IMR-90 (cell line): ENCODE measurements at regions not wholly inside any gene's neighbourhood (a gene's known extent, or its start where the extent isn't known, plus 50 kb on each side); places are given as distances from the start of the nearest gene placed in this dataset.

ENCODE experiments used
- ATAC-seq: fragments of 200-7000 bp; cut with Tn5 transposase; 2 replicates; pipeline ENCODE4 v1.9.1; 2020; ENCODE audit warnings: low read depth, mild to moderate bottlenecking, moderate library complexity
- BruUV-seq: library from RNA; stranded (reverse); fragments of 400-500 nt; replicated peaks from 2 replicates; lab custom pipeline; 2021; lab: Mats Ljungman, UMichigan
- CTCF ChIA-PET: fragments of 300-600 bp; formaldehyde crosslinking; extraction: SDS; loops from one replicate; lab custom pipeline; 2021; ENCODE audit warnings: antibody characterized with exemption; lab: Yijun Ruan, JAX
- POLR2A ChIA-PET: fragments of 300-600 bp; sonication (Branson Sonifier 250); formaldehyde crosslinking; loops from one replicate; lab custom pipeline; 2022; ENCODE audit warnings: antibody characterized with exemption; ENCODE audit not compliant: unreplicated experiment; lab: Charles Lee
- DNase-seq: peaks from one replicate; pipeline ENCODE4 v3.0.0; 2013
- H2AFZ ChIP-seq: replicated peaks from 2 replicates; pipeline ENCODE3; 2013; ENCODE audit warnings: low read length, mild to moderate bottlenecking; ENCODE audit not compliant: poor library complexity
- H2AK5ac ChIP-seq: 2 replicates; pipeline ENCODE4 v1.6.1; 2013; ENCODE audit warnings: low read depth, low read length, inconsistent platforms
- H2AK9ac ChIP-seq: replicated peaks from 2 replicates; pipeline ENCODE3; 2013; ENCODE audit warnings: mild to moderate bottlenecking, low read depth, low read length, moderate library complexity; ENCODE audit not compliant: poor library complexity
- H2BK120ac ChIP-seq: 2 replicates; pipeline ENCODE4 v1.6.1; 2013; ENCODE audit warnings: low read depth, low read length, inconsistent platforms
- H2BK15ac ChIP-seq: 3 replicates; pipeline ENCODE4 v1.6.1; 2013; ENCODE audit warnings: low read depth, low read length, inconsistent platforms
- H2BK20ac ChIP-seq: 2 replicates; pipeline ENCODE4 v1.6.1; 2013; ENCODE audit warnings: low read depth, mild to moderate bottlenecking, inconsistent platforms, low read length, moderate library complexity
- H2BK5ac ChIP-seq: 2 replicates; pipeline ENCODE4 v1.6.1; 2013; ENCODE audit warnings: mild to moderate bottlenecking, low read depth, low read length, inconsistent platforms; ENCODE audit not compliant: poor library complexity, severe bottlenecking
- H3K14ac ChIP-seq: replicated peaks from 2 replicates; pipeline ENCODE4 v1.6.1; 2013; ENCODE audit warnings: low read depth, low read length, inconsistent platforms
- H3K18ac ChIP-seq: 2 replicates; pipeline ENCODE4 v1.6.1; 2013; ENCODE audit warnings: low read depth, low read length, control low read depth
- H3K23ac ChIP-seq: 2 replicates; pipeline ENCODE4 v1.6.1; 2013; ENCODE audit warnings: low read depth, low read length, inconsistent platforms
- H3K27ac ChIP-seq: 2 replicates; pipeline ENCODE4 v1.5.1; 2013; ENCODE audit warnings: mild to moderate bottlenecking, control low read depth, low read length; ENCODE audit not compliant: insufficient read depth
- H3K27me3 ChIP-seq: 2 replicates; pipeline ENCODE4 v1.6.1; 2013; ENCODE audit warnings: low read length; ENCODE audit not compliant: control insufficient read depth, insufficient read depth
- H3K36me3 ChIP-seq: 2 replicates; pipeline ENCODE4 v1.6.1; 2013; ENCODE audit warnings: low read length, mixed read lengths; ENCODE audit not compliant: control insufficient read depth, insufficient read depth
- H3K4ac ChIP-seq: 2 replicates; pipeline ENCODE4 v1.6.1; 2013; ENCODE audit warnings: low read depth, low read length, inconsistent platforms
- H3K4me1 ChIP-seq: 2 replicates; pipeline ENCODE4 v1.6.1; 2013; ENCODE audit warnings: low read length, mixed read lengths; ENCODE audit not compliant: control insufficient read depth, insufficient read depth
- H3K4me2 ChIP-seq: 2 replicates; pipeline ENCODE4 v1.6.1; 2013; ENCODE audit warnings: low read depth, mild to moderate bottlenecking, control low read depth, low read length, moderate library complexity
- H3K4me3 ChIP-seq: 2 replicates; pipeline ENCODE4 v1.5.1; 2013; ENCODE audit warnings: low read depth, mild to moderate bottlenecking, control low read depth, low read length, moderate library complexity; ENCODE audit not compliant: insufficient read depth
- H3K56ac ChIP-seq: 2 replicates; pipeline ENCODE4 v1.6.1; 2013; ENCODE audit warnings: low read length, inconsistent platforms; ENCODE audit not compliant: insufficient read depth; ENCODE audit errors: extremely low read depth
- H3K79me1 ChIP-seq, 2 experiments: 2 replicates each; pipeline ENCODE4 v1.6.1; 2013; ENCODE audit warnings: low read length in 2 of 2, inconsistent platforms in 1 of 2, low read depth in 1 of 2
- H3K9ac ChIP-seq: 2 replicates; pipeline ENCODE4 v1.6.1; 2013; ENCODE audit warnings: low read depth, low read length, control low read depth
- H3K9me1 ChIP-seq: 2 replicates; pipeline ENCODE4 v1.6.1; 2013; ENCODE audit warnings: low read length, inconsistent platforms; ENCODE audit not compliant: insufficient read depth
- H3K9me3 ChIP-seq: 2 replicates; pipeline ENCODE4 v1.6.1; 2013; ENCODE audit warnings: low read length; ENCODE audit not compliant: control insufficient read depth, insufficient read depth
- H4K20me1 ChIP-seq: 2 replicates; pipeline ENCODE4 v1.6.1; 2013; ENCODE audit warnings: low read length, inconsistent platforms; ENCODE audit not compliant: insufficient read depth
- H4K5ac ChIP-seq: 2 replicates; pipeline ENCODE4 v1.6.1; 2013; ENCODE audit warnings: mild to moderate bottlenecking, low read depth, low read length, control low read depth
- H4K8ac ChIP-seq, 2 experiments: 2 replicates each; pipeline ENCODE4 v1.6.1; 2013; ENCODE audit warnings: low read depth in 2 of 2, low read length in 2 of 2, control low read depth in 1 of 2, inconsistent platforms in 1 of 2
- H4K91ac ChIP-seq: 2 replicates; pipeline ENCODE4 v1.6.1; 2013; ENCODE audit warnings: low read depth, low read length, inconsistent platforms; ENCODE audit not compliant: insufficient read depth
- BHLHE40 ChIP-seq: fragments of 150-350 bp; IDR thresholded peaks from 2 replicates; pipeline ENCODE4 v1.6.1; 2016; ENCODE audit warnings: mild to moderate bottlenecking, low read depth, low read length
- CEBPB ChIP-seq: IDR thresholded peaks from 2 replicates; pipeline ENCODE4 v1.6.1; 2012; ENCODE audit warnings: low read depth, low read length, improper control_type of control experiment
- CHD1 ChIP-seq: IDR thresholded peaks from 2 replicates; pipeline ENCODE4 v1.6.1; 2012; ENCODE audit warnings: low read depth, low read length, improper control_type of control experiment
- ELK1 ChIP-seq: fragments of 150-350 bp; IDR thresholded peaks from 2 replicates; pipeline ENCODE4 v1.6.1; 2016; ENCODE audit warnings: low read depth, mild to moderate bottlenecking, low read length, moderate library complexity, borderline replicate concordance
- FOS ChIP-seq: fragments of 150-350 bp; IDR thresholded peaks from 2 replicates; pipeline ENCODE4 v1.6.1; 2016; ENCODE audit warnings: low read depth, low read length
- MAFK ChIP-seq: IDR thresholded peaks from 2 replicates; pipeline ENCODE4 v1.6.1; 2012; ENCODE audit warnings: low read depth, low read length, improper control_type of control experiment
- MAZ ChIP-seq: IDR thresholded peaks from 2 replicates; pipeline ENCODE4 v1.6.1; 2012; ENCODE audit warnings: low read depth, mild to moderate bottlenecking, low read length, improper control_type of control experiment, moderate library complexity, borderline replicate concordance
- MXI1 ChIP-seq: IDR thresholded peaks from 2 replicates; pipeline ENCODE4 v1.6.1; 2012; ENCODE audit warnings: low read depth, mild to moderate bottlenecking, low read length, moderate library complexity, borderline replicate concordance
- NFE2L2 ChIP-seq: fragments of 150-350 bp; IDR thresholded peaks from 2 replicates; pipeline ENCODE4 v1.6.1; 2016; ENCODE audit warnings: low read depth, mild to moderate bottlenecking, low read length
- POLR2A ChIP-seq: IDR thresholded peaks from 2 replicates; pipeline ENCODE4 v1.6.1; 2012; ENCODE audit warnings: mild to moderate bottlenecking, low read depth, low read length
- RAD21 ChIP-seq: IDR thresholded peaks from 2 replicates; pipeline ENCODE4 v1.6.1; 2012; ENCODE audit warnings: low read length, improper control_type of control experiment
- RCOR1 ChIP-seq: IDR thresholded peaks from 2 replicates; pipeline ENCODE4 v1.6.1; 2012; ENCODE audit warnings: mild to moderate bottlenecking, low read length, improper control_type of control experiment; ENCODE audit not compliant: insufficient replicate concordance
- RFX5 ChIP-seq: IDR thresholded peaks from 2 replicates; pipeline ENCODE4 v1.8.0; 2012; ENCODE audit warnings: low read depth, mild to moderate bottlenecking, low read length, moderate library complexity
- SMC3 ChIP-seq: fragments of 150-350 bp; IDR thresholded peaks from 2 replicates; pipeline ENCODE4 v1.6.1; 2016; ENCODE audit warnings: low read depth, mild to moderate bottlenecking, antibody characterized with exemption, low read length, moderate library complexity
- WGBS, 2 experiments: methylation state at CpG; one replicate each; pipeline versions ENCODE4 v1.1.5 to v1.1.7; 2013; ENCODE audit warnings: missing lambda C conversion rate in 2 of 2; ENCODE audit not compliant: insufficient read length in 1 of 2; ENCODE audit errors: extremely low coverage in 2 of 2; 5-methylcytosine and 5-hydroxymethylcytosine counted together
- dilution Hi-C: fragments of 300-500 bp; cut with HindIII; formaldehyde crosslinking; loops from one replicate; pipeline ENCODE4 v1.14.3; 2018; ENCODE audit warnings: low sequenced_read_pairs; ENCODE audit not compliant: unreplicated experiment
- in situ Hi-C: fragments of 300-500 bp; cut with MboI; formaldehyde crosslinking; loops from 3 replicates; pipeline ENCODE4 v1.14.3; 2019; ENCODE audit warnings: low sequenced_read_pairs, inconsistent platforms, mixed read lengths
- intact Hi-C: fragments of 100-400 bp; cut with micrococcal nuclease; formaldehyde crosslinking; loops from 2 replicates; pipeline ENCODE4 v1.10.0; 2022
- TF ChIP-seq, protein P1 (sequence below): conservative IDR thresholded peaks from 2 replicates; pipeline ENCODE4 v1.5.1; 2012; ENCODE audit warnings: mild to moderate bottlenecking, low read depth, low read length, improper control_type of control experiment
- TF ChIP-seq, protein P2 (sequence below): fragments of 150-350 bp; IDR thresholded peaks from 2 replicates; pipeline ENCODE4 v1.6.1; 2017; ENCODE audit warnings: mild to moderate bottlenecking, antibody characterized with exemption, low read length, low read depth

DNA sequence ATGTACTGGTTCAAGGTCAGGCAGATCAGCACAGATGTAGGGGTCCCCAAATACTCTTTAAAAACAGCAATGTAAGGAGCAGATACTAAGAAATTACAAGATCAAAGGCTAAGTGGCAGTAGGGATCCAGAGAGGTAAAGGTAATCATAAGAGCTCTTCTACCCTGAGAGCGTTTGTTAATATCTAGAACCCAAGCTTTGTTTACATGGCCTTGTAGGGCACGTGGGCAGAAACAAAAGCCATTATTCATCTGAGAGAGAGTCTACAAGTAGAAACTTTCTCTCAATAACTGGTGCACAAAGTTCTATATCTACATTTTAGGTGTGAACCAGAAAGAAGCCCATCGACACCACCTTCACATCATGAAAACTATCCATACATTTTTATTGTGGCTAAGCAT, 225.6 kb upstream of the PCDH10 start:
- Histone ChIP-seq H2BK20ac (no peak overlapping the region), H2BK5ac (no peak overlapping the region), H2BK15ac (no peak overlapping the region), H3K9me3 (peaks cover 13% of the 10 kb centered on the region), H4K5ac (no peak overlapping the region), H3K79me1 (no peaks in the 10 kb centered on the region), H3K9me1 (no peaks in the 10 kb centered on the region), H3K36me3 (no peaks in the 10 kb centered on the region), H3K9ac (no peak overlapping the region), H3K56ac (no peak overlapping the region), H2BK120ac (no peak overlapping the region), H4K91ac (no peak overlapping the region), H3K27ac (no peak overlapping the region), H4K20me1 (no peaks in the 10 kb centered on the region), H2AK5ac (no peak overlapping the region), H2AK9ac (no peak overlapping the region), H3K4me2 (no peak overlapping the region), H3K27me3 (no peaks in the 10 kb centered on the region), H3K4me3 (no peak overlapping the region), H3K4ac (no peak overlapping the region), H4K8ac (no peak overlapping the region), H2AFZ (no peak overlapping the region), H3K14ac (no peak overlapping the region), H3K23ac (no peak overlapping the region), H3K4me1 (no peaks in the 10 kb centered on the region), H3K18ac (no peak overlapping the region)
- dilution Hi-C loops (no loop called here), in situ Hi-C loops (no loop called here), intact Hi-C loops (no loop called here)
- DNase-seq, result no peak
- POLR2A ChIA-PET, result no interaction called here
- no CpG with 5 or more reads among the region's 3 CpGs for WGBS, 2 experiments
- BruUV-seq, result no TSS peak
- CTCF ChIA-PET, result no interaction called here
- TF ChIP-seq RFX5, result no peak
- no peak for TF ChIP-seq RAD21
- no peak for TF ChIP-seq FOS
- TF ChIP-seq, protein P1, sequence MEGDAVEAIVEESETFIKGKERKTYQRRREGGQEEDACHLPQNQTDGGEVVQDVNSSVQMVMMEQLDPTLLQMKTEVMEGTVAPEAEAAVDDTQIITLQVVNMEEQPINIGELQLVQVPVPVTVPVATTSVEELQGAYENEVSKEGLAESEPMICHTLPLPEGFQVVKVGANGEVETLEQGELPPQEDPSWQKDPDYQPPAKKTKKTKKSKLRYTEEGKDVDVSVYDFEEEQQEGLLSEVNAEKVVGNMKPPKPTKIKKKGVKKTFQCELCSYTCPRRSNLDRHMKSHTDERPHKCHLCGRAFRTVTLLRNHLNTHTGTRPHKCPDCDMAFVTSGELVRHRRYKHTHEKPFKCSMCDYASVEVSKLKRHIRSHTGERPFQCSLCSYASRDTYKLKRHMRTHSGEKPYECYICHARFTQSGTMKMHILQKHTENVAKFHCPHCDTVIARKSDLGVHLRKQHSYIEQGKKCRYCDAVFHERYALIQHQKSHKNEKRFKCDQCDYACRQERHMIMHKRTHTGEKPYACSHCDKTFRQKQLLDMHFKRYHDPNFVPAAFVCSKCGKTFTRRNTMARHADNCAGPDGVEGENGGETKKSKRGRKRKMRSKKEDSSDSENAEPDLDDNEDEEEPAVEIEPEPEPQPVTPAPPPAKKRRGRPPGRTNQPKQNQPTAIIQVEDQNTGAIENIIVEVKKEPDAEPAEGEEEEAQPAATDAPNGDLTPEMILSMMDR, result no peak
- TF ChIP-seq CEBPB, result no peak
- TF ChIP-seq SMC3, result no peak
- no peak for TF ChIP-seq MAFK
- TF ChIP-seq CHD1, result no peak
- no peak for TF ChIP-seq RCOR1
- no peak for TF ChIP-seq MXI1
- no peak for TF ChIP-seq BHLHE40
- no peak for TF ChIP-seq MAZ
- no peak for TF ChIP-seq ELK1
- TF ChIP-seq POLR2A, result no peak
- TF ChIP-seq, protein P2, sequence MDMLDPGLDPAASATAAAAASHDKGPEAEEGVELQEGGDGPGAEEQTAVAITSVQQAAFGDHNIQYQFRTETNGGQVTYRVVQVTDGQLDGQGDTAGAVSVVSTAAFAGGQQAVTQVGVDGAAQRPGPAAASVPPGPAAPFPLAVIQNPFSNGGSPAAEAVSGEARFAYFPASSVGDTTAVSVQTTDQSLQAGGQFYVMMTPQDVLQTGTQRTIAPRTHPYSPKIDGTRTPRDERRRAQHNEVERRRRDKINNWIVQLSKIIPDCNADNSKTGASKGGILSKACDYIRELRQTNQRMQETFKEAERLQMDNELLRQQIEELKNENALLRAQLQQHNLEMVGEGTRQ, result no peak
- no peak for TF ChIP-seq NFE2L2
- ATAC-seq, result no peak
